GM12878 (cell line): ENCODE measurements at regions not wholly inside any gene's neighbourhood (a gene's known extent, or its start where the extent isn't known, plus 50 kb on each side); places are given as distances from the start of the nearest gene placed in this dataset.

Source experiments
- ASH2L ChIP-seq: fragments of 300-600, 200-600 bp; sonication (generic); IDR thresholded peaks from 2 replicates; pipeline ENCODE4 v1.6.1; 2017; ENCODE audit warnings: low read depth, mild to moderate bottlenecking, borderline replicate concordance
- ATF2 ChIP-seq: IDR thresholded peaks from 2 replicates; pipeline ENCODE4 v1.6.1; 2012; ENCODE audit warnings: low read length, inconsistent platforms
- BCL3 ChIP-seq: IDR thresholded peaks from 2 replicates; pipeline ENCODE4 v1.6.1; 2011; ENCODE audit warnings: borderline replicate concordance, low read depth, mild to moderate bottlenecking, moderate library complexity, low read length; ENCODE audit not compliant: insufficient read depth, poor library complexity, severe bottlenecking
- BHLHE40 ChIP-seq, 2 experiments: fragments of 450-650 bp in 1 of 2; IDR thresholded peaks; 2 replicates each; pipeline ENCODE4 v1.6.1; 2011 to 2017; ENCODE audit warnings: low read depth in 2 of 2, borderline replicate concordance in 1 of 2, improper control_type of control experiment in 1 of 2, low read length in 1 of 2, mild to moderate bottlenecking in 1 of 2
- BMI1 ChIP-seq: fragments of 450-650 bp; IDR thresholded peaks from 2 replicates; pipeline ENCODE4 v1.6.1; 2016; ENCODE audit warnings: mild to moderate bottlenecking, moderate library complexity, borderline replicate concordance
- CHD4 ChIP-seq: fragments of 200-600 bp; sonication (generic); IDR thresholded peaks from 2 replicates; pipeline ENCODE4 v1.6.1; 2016; ENCODE audit warnings: mild to moderate bottlenecking
- E2F8 ChIP-seq: fragments of 450-650 bp; IDR thresholded peaks from 2 replicates; pipeline ENCODE4 v1.6.1; 2018; ENCODE audit warnings: mild to moderate bottlenecking, low read depth, moderate library complexity; ENCODE audit not compliant: partially characterized antibody
- FOS ChIP-seq: IDR thresholded peaks from 3 replicates; pipeline ENCODE4 v1.6.1; 2011; ENCODE audit warnings: borderline replicate concordance; ENCODE audit not compliant: insufficient read length; ENCODE audit errors: extremely low read depth
- GABPA ChIP-seq: IDR thresholded peaks from 2 replicates; pipeline ENCODE4 v1.6.1; 2014; ENCODE audit warnings: antibody characterized with exemption, low read depth, mild to moderate bottlenecking, inconsistent platforms
- HCFC1 ChIP-seq: fragments of 150-350 bp; IDR thresholded peaks from 2 replicates; pipeline ENCODE4 v1.6.1; 2014; ENCODE audit warnings: low read length
- LARP7 ChIP-seq: fragments of 450-650 bp; IDR thresholded peaks from 2 replicates; pipeline ENCODE4 v1.6.1; 2017; ENCODE audit warnings: mild to moderate bottlenecking
- MEF2B ChIP-seq: fragments of 450-650 bp; IDR thresholded peaks from 2 replicates; pipeline ENCODE4 v1.6.1; 2018; ENCODE audit warnings: mild to moderate bottlenecking, moderate library complexity; ENCODE audit not compliant: partially characterized antibody, poor library complexity, severe bottlenecking
- NFXL1 ChIP-seq: fragments of 450-650 bp; IDR thresholded peaks from 2 replicates; pipeline ENCODE4 v1.6.1; 2017; ENCODE audit warnings: antibody characterized with exemption, mild to moderate bottlenecking, borderline replicate concordance
- NFYA ChIP-seq: IDR thresholded peaks from 2 replicates; pipeline ENCODE4 v1.6.1; 2011; ENCODE audit warnings: low read depth, mild to moderate bottlenecking, low read length, improper control_type of control experiment, borderline replicate concordance
- PAX5 ChIP-seq: IDR thresholded peaks from 2 replicates; pipeline ENCODE4 v1.6.1; 2011; ENCODE audit warnings: low read depth, low read length, borderline replicate concordance
- PBX3 ChIP-seq: IDR thresholded peaks from 2 replicates; pipeline ENCODE4 v1.6.1; 2011; ENCODE audit warnings: mild to moderate bottlenecking, low read depth, low read length, moderate library complexity; ENCODE audit not compliant: insufficient replicate concordance
- RAD21 ChIP-seq: IDR thresholded peaks from 2 replicates; pipeline ENCODE4 v1.6.1; 2011; ENCODE audit warnings: mild to moderate bottlenecking, low read depth, low read length, moderate library complexity; ENCODE audit not compliant: insufficient read depth
- SIN3A ChIP-seq: IDR thresholded peaks from 2 replicates; pipeline ENCODE4 v1.6.1; 2012; ENCODE audit warnings: low read depth, low read length, improper control_type of control experiment
- SKIL ChIP-seq: fragments of 450-650 bp; IDR thresholded peaks from 2 replicates; pipeline ENCODE4 v1.6.1; 2017; ENCODE audit warnings: mild to moderate bottlenecking, low read depth, inconsistent platforms; ENCODE audit not compliant: poor library complexity, severe bottlenecking
- SMAD1 ChIP-seq: fragments of 450-650 bp; IDR thresholded peaks from 2 replicates; pipeline ENCODE4 v1.6.1; 2018; ENCODE audit warnings: mild to moderate bottlenecking, low read depth; ENCODE audit not compliant: partially characterized antibody
- TAF1 ChIP-seq: IDR thresholded peaks from 2 replicates; pipeline ENCODE4 v1.6.1; 2011; ENCODE audit warnings: mild to moderate bottlenecking, low read depth, low read length, borderline replicate concordance
- ZZZ3 ChIP-seq: IDR thresholded peaks from 2 replicates; pipeline ENCODE4 v1.6.1; 2011; ENCODE audit warnings: low read depth; ENCODE audit not compliant: control insufficient read depth, insufficient read length

- peak; percentile 90 for TF ChIP-seq E2F8
- no peak for TF ChIP-seq FOS
- no peak for TF ChIP-seq CHD4
- TF ChIP-seq PBX3 = peak; percentile 71
- TF ChIP-seq RAD21 = no peak
- no peak for TF ChIP-seq HCFC1
- TF ChIP-seq SIN3A = no peak
- peak; percentile 93 for TF ChIP-seq BMI1
- TF ChIP-seq GABPA = peak; percentile 74
- TF ChIP-seq MEF2B = peak; percentile 79
- peak; percentile 96 for TF ChIP-seq PAX5
- peak; percentile 93 for TF ChIP-seq SKIL
- TF ChIP-seq TAF1 = peak; percentile 53; the same call in 1 of the 2 replicates
- no peak for TF ChIP-seq ZZZ3
- peak; percentile 96 for TF ChIP-seq BCL3
- no peak for TF ChIP-seq NFYA
- peak; percentile 90 for TF ChIP-seq SMAD1
- TF ChIP-seq NFXL1 = no peak
- peak; percentile 97 for TF ChIP-seq ATF2
- TF ChIP-seq BHLHE40 (IDR thresholded peaks at IDR 0.05; ENCODE audit: borderline replicate concordance in 1 of 2, low read depth in 2 of 2, low read length in 1 of 2) = peak; percentile 77 to 89
- TF ChIP-seq ASH2L = no peak
- TF ChIP-seq LARP7 = peak; percentile 72; the same call in 1 of the 2 replicates
Measured at GRCh38 chr6:105459049-105459448, 56.2 kb upstream of the PREP start (continued).
